NCI-H524 (cell line): ENCODE measurements at regions not wholly inside any gene's neighbourhood (a gene's known extent, or its start where the extent isn't known, plus 50 kb on each side); places are given as distances from the start of the nearest gene placed in this dataset.
"Not testable (repeated sequence)": the region's sequence is repeated elsewhere in the genome, so short reads cannot be mapped to it uniquely, and the experiment has no call there.

Experiments used
- DNase-seq, 2 experiments: peaks; one replicate each; lab custom pipeline; 2025; lab: John Stamatoyannopoulos, UW

GRCh38 chr13:18238586-18238985 is 943.0 kb downstream of the TUBA3C start:
- not testable (repeated sequence) for DNase-seq

- DNase-seq: no peak
Observed at GRCh38 chr13:18236528-18236815, 945.2 kb downstream of the TUBA3C start.

- DNase-seq: no peak
Observed at GRCh38 chr13:18235756-18236527, 945.7 kb downstream of the TUBA3C start.

- DNase-seq: no peak
Observed at GRCh38 chr13:18235172-18235571, 946.5 kb downstream of the TUBA3C start.

GRCh38 chr13:18234451-18234850 is 947.2 kb downstream of the TUBA3C start:
- DNase-seq: not testable (repeated sequence)

GRCh38 chr13:18233783-18234299 is 947.8 kb downstream of the TUBA3C start:
- DNase-seq: no peak

- DNase-seq: no peak
Observed at GRCh38 chr13:18232994-18233782, 948.4 kb downstream of the TUBA3C start.

- no peak for DNase-seq
Observed at GRCh38 chr13:18232298-18232993, 949.2 kb downstream of the TUBA3C start.

- not testable (repeated sequence) for DNase-seq
Observed at GRCh38 chr13:18224411-18224810, 957.2 kb downstream of the TUBA3C start.

GRCh38 chr13:18214689-18215088 is 966.9 kb downstream of the TUBA3C start:
- DNase-seq: not testable (repeated sequence)

- not testable (repeated sequence) for DNase-seq
Observed at GRCh38 chr13:18213511-18213910, 968.1 kb downstream of the TUBA3C start.

- DNase-seq: no peak
Observed at GRCh38 chr13:18212873-18213272, 968.8 kb downstream of the TUBA3C start.

- not testable (repeated sequence) for DNase-seq
Observed at GRCh38 chr13:18211752-18212560, 969.7 kb downstream of the TUBA3C start.

- DNase-seq: not testable (repeated sequence)
Observed at GRCh38 chr13:18204614-18205178, 976.9 kb downstream of the TUBA3C start.

- DNase-seq: not testable (repeated sequence)
Observed at GRCh38 chr13:18195365-18195678, 986.3 kb downstream of the TUBA3C start.

- DNase-seq: not testable (repeated sequence)
Observed at GRCh38 chr13:18194631-18195364, 986.8 kb downstream of the TUBA3C start.

GRCh38 chr13:18194104-18194503 is 987.5 kb downstream of the TUBA3C start:
- DNase-seq: not testable (repeated sequence)
